Limb (tissue), 2 donors: ENCODE measurements at regions not wholly inside any gene's neighbourhood (a gene's known extent, or its start where the extent isn't known, plus 50 kb on each side); places are given as distances from the start of the nearest gene placed in this dataset.
A peak's percentile ranks its signal among the peaks of the same experiment; 100 is the strongest.
"Not testable (repeated sequence)": the region's sequence is repeated elsewhere in the genome, so short reads cannot be mapped to it uniquely, and the experiment has no call there.

Source experiments
- DNase-seq, 2 donors: peaks; one replicate each; pipeline ENCODE4 v3.0.0-alpha.2; 2016; ENCODE audit errors: extremely low spot score in 2 of 2

- no peak for DNase-seq
Measured at GRCh38 chr20:7159903-7160302, 392.4 kb downstream of the BMP2 start.

- DNase-seq = no peak
Measured at GRCh38 chr20:7161690-7162089, 394.2 kb downstream of the BMP2 start.

GRCh38 chr20:7171911-7172310, 404.4 kb downstream of the BMP2 start:
- DNase-seq = no peak

- DNase-seq = no peak
Measured at GRCh38 chr20:7174554-7174953, 407.1 kb downstream of the BMP2 start.

DNA sequence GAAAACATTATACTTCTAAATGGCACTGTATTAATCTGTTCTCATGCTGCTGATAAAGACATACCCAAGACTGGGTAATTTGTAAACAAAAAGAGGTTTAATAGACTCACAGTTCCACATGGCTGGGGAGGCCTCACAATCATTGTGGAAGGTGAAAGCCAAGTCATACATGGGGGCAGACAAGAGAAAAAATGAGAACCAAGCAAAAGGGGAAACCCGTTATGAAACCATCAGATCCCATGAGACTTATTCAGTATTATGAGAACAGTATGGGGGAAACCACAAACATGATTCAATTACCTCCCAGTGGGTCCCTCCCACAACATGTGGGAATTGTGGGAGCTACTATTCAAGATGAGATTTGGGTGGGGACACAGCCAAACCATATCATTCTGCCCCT, 408.3 kb downstream of the BMP2 start:
- not testable (repeated sequence) for DNase-seq

- no peak for DNase-seq
Measured at GRCh38 chr20:7178004-7178403, 410.5 kb downstream of the BMP2 start.

- DNase-seq = no peak
Measured at GRCh38 chr20:7180256-7181045, 413.0 kb downstream of the BMP2 start.

- no peak for DNase-seq
Measured at GRCh38 chr20:7189231-7189630, 421.7 kb downstream of the BMP2 start.

GRCh38 chr20:7193681-7194080, 426.2 kb downstream of the BMP2 start:
- no peak for DNase-seq

DNA sequence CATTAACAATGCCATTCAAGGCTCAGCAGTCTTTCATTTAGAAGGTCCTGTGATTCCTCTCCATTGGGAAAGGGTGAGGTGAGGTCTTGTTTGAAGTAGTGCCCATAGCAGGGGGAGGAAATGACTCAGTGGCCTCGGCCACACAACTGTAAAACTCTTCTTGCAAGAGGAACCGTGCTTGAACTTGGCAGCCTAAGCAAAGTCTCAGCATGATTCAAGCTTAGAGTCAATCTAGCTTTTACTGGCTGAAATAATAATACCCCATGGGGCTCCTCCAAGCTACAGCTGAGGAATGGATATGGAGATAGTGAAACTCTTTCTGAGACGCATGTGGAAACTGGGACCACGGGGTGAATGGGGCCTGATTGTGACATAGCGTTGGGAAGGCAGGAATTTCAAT, 428.2 kb downstream of the BMP2 start:
- DNase-seq = peak in 1 of 2 donors; percentile 6

GRCh38 chr20:7196481-7196880, 429.0 kb downstream of the BMP2 start:
- DNase-seq = no peak

- no peak for DNase-seq
Measured at GRCh38 chr20:7199861-7200260, 432.4 kb downstream of the BMP2 start.

- no peak for DNase-seq
Measured at GRCh38 chr20:7207186-7207798, 439.8 kb downstream of the BMP2 start.

- no peak for DNase-seq
Measured at GRCh38 chr20:7210910-7211309, 443.4 kb downstream of the BMP2 start.

- DNase-seq = no peak
Measured at GRCh38 chr20:7214081-7214740, 446.7 kb downstream of the BMP2 start.

DNA sequence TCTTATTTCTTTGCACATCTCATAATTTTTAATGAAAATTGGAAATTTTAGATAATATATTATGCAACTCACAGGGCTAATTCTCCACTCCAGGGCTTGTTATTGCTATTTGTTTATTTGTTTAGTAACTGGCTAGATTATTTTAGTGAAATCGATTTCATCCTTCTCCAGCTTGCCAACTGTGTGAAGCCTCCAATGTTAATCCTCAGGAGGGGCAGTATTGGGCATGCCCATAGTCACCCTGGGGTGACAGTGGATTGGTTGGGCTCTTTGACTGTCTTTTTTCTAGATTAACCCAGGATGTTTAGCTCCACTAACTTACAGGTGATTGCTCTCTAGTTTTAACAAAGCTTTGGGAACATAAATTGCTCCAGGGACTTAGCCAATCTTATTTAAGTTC, 450.1 kb downstream of the BMP2 start:
- no peak for DNase-seq

DNA sequence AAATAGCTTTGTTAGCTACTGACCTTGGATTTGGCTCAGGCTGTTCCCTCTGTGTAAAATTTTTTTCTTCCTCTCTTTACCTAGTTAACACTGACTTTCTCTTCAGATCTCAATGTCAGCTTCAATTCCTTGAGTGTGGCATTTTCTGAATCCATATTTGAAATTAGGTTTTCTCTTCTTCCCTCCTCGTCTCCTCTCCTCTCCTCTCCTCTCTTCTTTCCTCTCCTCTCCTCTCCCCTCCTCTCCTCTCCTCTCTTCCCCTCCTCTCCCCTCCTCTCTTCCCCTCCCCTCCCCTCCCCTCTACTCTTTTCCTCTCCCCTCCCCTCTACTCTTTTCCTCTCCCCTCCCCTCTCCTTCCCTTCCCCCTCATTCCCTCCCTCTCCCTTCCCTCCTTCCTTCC, 453.3 kb downstream of the BMP2 start:
- no peak for DNase-seq

GRCh38 chr20:7226156-7226555, 458.7 kb downstream of the BMP2 start:
- no peak for DNase-seq

DNA sequence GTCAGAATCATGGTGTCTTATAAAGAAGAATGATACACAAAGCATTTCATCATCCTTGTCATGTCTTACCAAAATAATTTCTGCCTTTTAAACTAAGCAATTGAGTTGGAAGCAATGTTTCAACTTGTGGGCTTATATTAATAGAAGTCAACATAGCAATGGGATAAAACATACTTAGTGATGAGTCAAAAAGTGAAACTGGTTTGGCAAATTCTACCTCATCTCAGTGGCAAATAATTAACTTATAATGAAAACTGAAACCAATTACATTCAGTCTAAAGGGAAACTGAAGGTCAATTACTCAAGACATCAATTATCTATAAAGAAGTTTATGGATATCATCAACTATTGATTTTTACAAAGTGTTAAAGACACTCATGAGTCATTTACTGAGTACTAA, 463.8 kb downstream of the BMP2 start:
- DNase-seq = no peak

GRCh38 chr20:7232796-7233195, 465.3 kb downstream of the BMP2 start:
- DNase-seq = no peak

DNA sequence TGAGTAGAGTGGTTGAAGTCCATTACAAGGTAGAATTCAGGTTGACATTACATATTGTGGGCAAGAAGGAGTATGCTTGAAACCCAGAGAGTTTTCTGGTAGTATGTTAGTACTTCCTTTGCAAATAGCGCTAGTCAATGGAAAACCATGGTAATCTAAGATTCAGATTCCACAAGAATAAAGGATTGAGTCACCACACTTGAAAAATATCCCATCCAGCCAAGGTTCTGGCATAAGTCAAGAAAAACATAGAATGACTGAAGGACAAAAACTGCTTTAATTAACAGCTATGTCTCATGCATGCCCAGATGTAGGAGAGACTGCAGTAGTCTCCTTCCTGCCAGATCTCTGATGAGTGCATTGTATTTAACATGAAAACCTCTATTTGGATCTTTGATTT, 469.8 kb downstream of the BMP2 start:
- DNase-seq = no peak

- no peak for DNase-seq
Measured at GRCh38 chr20:7240490-7240889, 473.0 kb downstream of the BMP2 start.
